Thymus (tissue), 11 donors: ENCODE measurements at regions not wholly inside any gene's neighbourhood (a gene's known extent, or its start where the extent isn't known, plus 50 kb on each side); places are given as distances from the start of the nearest gene placed in this dataset.

Source experiments
- DNase-seq, 9 donors: peaks; one replicate each; pipeline ENCODE4 v3.0.0-alpha.2; 2013; ENCODE audit warnings: low spot score in 9 of 9, low read depth in 6 of 9, missing footprints in 1 of 9
- H3K27ac ChIP-seq, 2 donors: one replicate each; pipeline ENCODE4 v1.5.1; 2013; ENCODE audit warnings: control low read depth in 1 of 2, low read depth in 1 of 2, low read length in 1 of 2, mild to moderate bottlenecking in 1 of 2, moderate library complexity in 1 of 2
- H3K27me3 ChIP-seq, 2 donors: one replicate each; pipeline ENCODE4 v1.5.1; 2013; ENCODE audit warnings: low read length in 1 of 2; ENCODE audit not compliant: control insufficient read depth in 2 of 2, insufficient read depth in 1 of 2
- H3K36me3 ChIP-seq, 2 donors: one replicate each; pipeline ENCODE4 v1.5.1; 2013; ENCODE audit warnings: low read length in 1 of 2, mild to moderate bottlenecking in 1 of 2, moderate library complexity in 1 of 2; ENCODE audit not compliant: control insufficient read depth in 2 of 2, insufficient read depth in 2 of 2
- H3K4me1 ChIP-seq, 2 donors: one replicate each; pipeline ENCODE4 v1.5.1; 2013; ENCODE audit warnings: low read length in 2 of 2; ENCODE audit not compliant: control insufficient read depth in 2 of 2, insufficient read depth in 2 of 2
- H3K4me3 ChIP-seq, 2 donors: one replicate each; pipeline ENCODE4 v1.5.1; 2013; ENCODE audit warnings: low read length in 2 of 2, control low read depth in 1 of 2, mild to moderate bottlenecking in 1 of 2
- H3K9me3 ChIP-seq, 2 donors: one replicate each; pipeline ENCODE4 v1.5.1; 2013; ENCODE audit warnings: low read length in 1 of 2, mild to moderate bottlenecking in 1 of 2; ENCODE audit not compliant: control insufficient read depth in 2 of 2, insufficient read depth in 1 of 2
- WGBS: extraction: QIAGEN DNeasy Blood & Tissue Kit; methylation state at CpG from one replicate; pipeline ENCODE4 v1.1.7; 2013; 5-methylcytosine and 5-hydroxymethylcytosine counted together
- donor health status: healthy.

DNA sequence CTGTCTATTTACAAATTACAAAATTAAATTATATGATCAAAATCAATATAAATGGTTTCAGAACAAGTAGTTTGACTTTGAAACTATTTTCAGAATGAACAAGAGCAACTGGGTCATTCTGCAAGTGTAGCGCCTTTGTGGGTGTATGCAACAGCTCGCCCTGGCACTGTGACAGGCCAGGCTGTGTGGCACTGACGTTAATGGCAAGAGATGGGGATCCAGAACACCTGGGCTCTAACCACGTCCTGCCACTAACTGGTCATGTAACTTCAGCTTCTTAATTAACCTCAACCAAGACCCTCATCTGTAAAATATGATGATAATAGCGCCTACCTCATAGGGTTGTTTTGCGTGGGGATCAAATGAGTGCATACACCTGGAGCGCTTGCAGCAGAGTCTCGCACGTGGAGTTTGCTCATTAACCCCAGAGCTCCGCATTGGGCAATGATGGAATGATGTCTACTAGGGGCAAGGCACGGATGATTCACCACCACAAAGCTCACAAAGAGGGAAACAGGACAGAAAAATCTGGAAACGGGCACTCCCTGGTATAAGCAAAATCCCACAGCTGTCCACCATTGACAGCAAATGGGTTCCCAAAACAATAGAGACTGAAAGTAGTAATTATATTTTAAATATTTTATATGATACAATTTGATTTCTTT, 639.4 kb downstream of the SEMA5A start:
- Histone ChIP-seq H3K27ac (no peak overlapping the region), H3K9me3 (peaks cover 0 to 4% of the 10 kb centered on the region in 2 donors), H3K4me1 (no peaks in the 10 kb centered on the region), H3K36me3 (no peaks in the 10 kb centered on the region), H3K27me3 (no peaks in the 10 kb centered on the region), H3K4me3 (no peak overlapping the region)
- no peak for DNase-seq
- 85% methylated on average over 12 of the region's 12 CpGs for WGBS

DNA sequence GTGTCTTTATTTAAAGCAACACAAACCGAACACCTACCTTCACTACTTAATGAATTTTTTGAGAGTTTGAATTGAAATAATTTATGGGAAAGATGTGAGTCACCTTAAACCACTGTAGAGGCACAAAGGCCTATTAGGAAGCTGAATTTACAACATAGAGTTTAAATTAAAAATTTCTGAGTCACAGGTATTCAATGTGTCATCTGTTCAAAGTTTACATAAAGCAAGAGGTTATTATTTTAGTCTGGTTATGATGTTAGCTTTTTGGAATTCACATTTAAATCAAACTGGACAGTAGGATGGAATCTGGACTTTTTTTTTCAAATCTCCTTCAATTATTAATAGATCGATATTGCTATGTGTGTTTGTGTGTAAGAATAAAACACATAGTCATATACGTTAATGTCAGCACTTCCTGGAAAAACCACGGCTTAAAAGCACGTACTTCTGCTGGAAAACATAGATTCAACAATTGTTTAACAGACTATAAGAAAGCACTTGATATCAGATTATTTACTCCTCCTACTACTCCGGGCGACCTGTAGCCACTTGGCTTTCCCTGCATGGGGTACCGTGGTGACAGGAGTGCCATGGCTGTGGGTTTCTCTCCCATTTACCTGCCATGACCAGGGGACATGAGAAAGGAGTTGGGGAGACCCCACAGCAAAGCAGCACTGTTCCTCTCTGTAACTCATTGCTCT, 638.6 kb downstream of the SEMA5A start:
- H3K9me3 ChIP-seq, result peaks cover 0 to 4% of the 10 kb centered on the region in 2 donors
- no peaks in the 10 kb centered on the region for H3K27me3 ChIP-seq
- 66% methylated on average over 8 of the region's 8 CpGs for WGBS
- no peaks in the 10 kb centered on the region for H3K4me1 ChIP-seq
- H3K36me3 ChIP-seq, result no peaks in the 10 kb centered on the region
- DNase-seq, result no peak
- no peak overlapping the region for H3K4me3 ChIP-seq
- H3K27ac ChIP-seq, result no peak overlapping the region

DNA sequence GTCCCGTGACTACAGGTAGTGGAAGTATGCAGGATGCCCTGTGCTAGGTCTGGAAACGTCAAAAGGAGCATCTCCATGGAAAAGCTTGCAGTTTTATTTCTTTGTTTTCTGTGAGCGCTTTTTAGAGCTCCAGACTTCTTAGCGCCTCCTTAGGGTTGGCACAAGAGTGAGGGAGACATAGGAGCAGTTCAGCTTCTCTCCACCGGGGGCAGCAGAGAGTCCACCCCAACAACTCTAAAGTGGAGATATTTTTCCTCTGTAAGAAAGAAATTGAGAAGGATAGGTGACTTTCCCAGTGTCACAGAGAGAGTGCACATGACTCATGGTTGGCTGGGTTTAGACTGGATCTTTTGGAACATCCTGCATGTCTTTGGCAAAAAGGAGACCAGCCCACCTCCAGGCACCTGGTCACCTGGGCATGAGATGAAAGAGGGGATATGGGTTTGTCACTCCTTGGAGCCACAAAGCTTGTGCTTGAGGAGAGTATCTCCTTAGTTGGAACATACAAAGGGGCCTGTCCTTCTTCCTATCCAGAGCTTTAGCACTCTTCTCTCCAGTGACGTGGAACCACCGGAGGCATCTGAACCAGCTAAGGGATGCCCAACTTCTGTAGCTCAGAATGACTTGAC, 637.7 kb downstream of the SEMA5A start:
- no peaks in the 10 kb centered on the region for H3K4me1 ChIP-seq
- peaks cover 0 to 4% of the 10 kb centered on the region in 2 donors for H3K9me3 ChIP-seq
- 59% methylated on average over 7 of the region's 7 CpGs for WGBS
- H3K27me3 ChIP-seq, result no peaks in the 10 kb centered on the region
- no peak overlapping the region for H3K4me3 ChIP-seq
- DNase-seq, result peak in 3 of 9 donors; percentile 5 to 13 (median 12)
- no peak overlapping the region for H3K27ac ChIP-seq
- no peaks in the 10 kb centered on the region for H3K36me3 ChIP-seq

DNA sequence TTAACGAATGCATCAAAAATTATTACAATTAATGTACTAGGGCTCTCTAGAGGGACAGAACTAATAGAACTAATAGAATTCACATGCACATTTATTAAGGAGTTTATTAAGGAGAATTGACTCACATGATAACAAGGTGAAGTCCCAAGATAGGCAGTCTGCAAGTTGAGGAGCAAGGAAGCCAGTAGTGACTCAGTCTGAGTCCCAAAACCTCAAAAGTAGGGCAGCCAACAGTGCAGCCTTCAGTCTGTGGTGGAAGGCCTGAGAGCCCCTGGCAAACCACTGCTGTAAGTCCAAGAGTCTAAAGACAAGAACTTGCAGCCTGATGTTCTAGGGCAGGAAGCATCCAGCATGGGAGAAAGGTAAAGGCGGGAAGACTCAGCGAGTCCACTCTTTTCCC, 633.8 kb downstream of the SEMA5A start:
- DNase-seq, result no peak
- Histone ChIP-seq H3K27me3 (no peaks in the 10 kb centered on the region), H3K36me3 (no peaks in the 10 kb centered on the region), H3K4me1 (no peaks in the 10 kb centered on the region), H3K9me3 (no peaks in the 10 kb centered on the region), H3K27ac (no peak overlapping the region), H3K4me3 (no peak overlapping the region)
- 97% methylated on average over 3 of the region's 3 CpGs for WGBS

DNA sequence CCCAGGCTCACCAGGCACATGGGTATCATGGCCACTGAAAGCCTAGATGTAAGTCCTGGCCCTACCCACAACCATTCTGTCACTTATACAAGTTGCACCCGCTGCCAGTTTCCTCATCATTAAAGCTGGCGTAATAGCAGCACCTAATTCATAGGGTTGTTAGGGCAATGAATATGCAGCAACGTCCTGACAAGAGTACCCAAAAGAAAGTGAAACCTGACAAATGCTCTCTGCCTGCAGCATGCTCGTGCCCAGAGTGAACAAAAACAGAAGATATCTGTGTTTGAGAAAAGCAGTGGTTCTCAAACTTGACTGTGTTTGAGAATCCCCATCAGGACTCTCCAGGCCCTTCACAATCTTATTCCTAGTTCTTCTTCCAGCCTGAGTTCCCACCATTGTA, 632.4 kb downstream of the SEMA5A start:
- no peaks in the 10 kb centered on the region for H3K36me3 ChIP-seq
- WGBS, result 85% methylated on average over 4 of the region's 4 CpGs
- DNase-seq, result no peak
- H3K9me3 ChIP-seq, result no peaks in the 10 kb centered on the region
- H3K27me3 ChIP-seq, result no peaks in the 10 kb centered on the region
- no peak overlapping the region for H3K4me3 ChIP-seq
- H3K27ac ChIP-seq, result no peak overlapping the region
- H3K4me1 ChIP-seq, result no peaks in the 10 kb centered on the region

DNA sequence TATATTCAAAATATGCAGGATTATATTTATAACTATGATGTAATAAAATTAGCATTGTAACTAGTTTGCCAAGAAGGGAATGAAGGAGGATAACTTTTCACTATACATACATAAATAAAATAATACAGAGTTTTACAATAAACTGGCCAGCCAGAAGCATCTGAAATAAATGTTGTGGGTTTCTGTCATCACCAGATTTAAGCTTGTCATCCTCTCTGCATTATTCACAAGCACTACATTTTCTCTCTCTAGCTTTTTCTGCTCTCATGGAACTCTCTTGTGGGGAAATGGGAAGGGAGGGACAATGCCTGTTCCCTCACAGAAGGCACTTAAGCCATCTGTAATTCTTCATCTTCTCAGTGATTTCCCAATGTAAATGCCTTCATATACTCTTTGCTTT, 626.8 kb downstream of the SEMA5A start:
- no peak overlapping the region for H3K27ac ChIP-seq
- H3K4me1 ChIP-seq, result no peaks in the 10 kb centered on the region
- no peaks in the 10 kb centered on the region for H3K9me3 ChIP-seq
- DNase-seq, result no peak
- H3K4me3 ChIP-seq, result no peak overlapping the region
- H3K27me3 ChIP-seq, result no peaks in the 10 kb centered on the region
- no peaks in the 10 kb centered on the region for H3K36me3 ChIP-seq

DNA sequence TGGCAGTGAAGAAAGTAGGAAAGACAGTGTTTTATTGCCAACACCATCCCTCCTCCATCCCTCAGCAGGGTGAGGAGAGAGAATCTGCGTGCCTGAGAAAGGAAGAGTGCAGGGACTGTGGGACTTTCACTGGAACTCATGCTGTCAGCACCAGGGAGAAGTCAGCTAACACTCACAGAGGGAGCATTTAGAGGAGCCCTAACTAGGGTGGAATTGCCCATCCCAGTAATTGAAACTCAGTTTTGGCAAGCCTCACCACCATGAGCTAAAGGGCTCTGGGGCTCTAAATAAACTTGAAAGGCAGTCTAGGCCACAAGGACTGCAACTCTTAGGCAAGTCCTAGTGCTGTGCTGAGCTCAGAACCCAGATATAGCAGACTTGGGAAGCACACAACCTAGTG, 622.3 kb downstream of the SEMA5A start:
- H3K4me1 ChIP-seq, result no peaks in the 10 kb centered on the region
- DNase-seq, result no peak
- WGBS, result 71% methylated on average over 1 of the region's 1 CpG
- H3K27ac ChIP-seq, result no peak overlapping the region
- H3K4me3 ChIP-seq, result no peak overlapping the region
- H3K36me3 ChIP-seq, result no peaks in the 10 kb centered on the region
- no peaks in the 10 kb centered on the region for H3K9me3 ChIP-seq
- no peaks in the 10 kb centered on the region for H3K27me3 ChIP-seq

DNA sequence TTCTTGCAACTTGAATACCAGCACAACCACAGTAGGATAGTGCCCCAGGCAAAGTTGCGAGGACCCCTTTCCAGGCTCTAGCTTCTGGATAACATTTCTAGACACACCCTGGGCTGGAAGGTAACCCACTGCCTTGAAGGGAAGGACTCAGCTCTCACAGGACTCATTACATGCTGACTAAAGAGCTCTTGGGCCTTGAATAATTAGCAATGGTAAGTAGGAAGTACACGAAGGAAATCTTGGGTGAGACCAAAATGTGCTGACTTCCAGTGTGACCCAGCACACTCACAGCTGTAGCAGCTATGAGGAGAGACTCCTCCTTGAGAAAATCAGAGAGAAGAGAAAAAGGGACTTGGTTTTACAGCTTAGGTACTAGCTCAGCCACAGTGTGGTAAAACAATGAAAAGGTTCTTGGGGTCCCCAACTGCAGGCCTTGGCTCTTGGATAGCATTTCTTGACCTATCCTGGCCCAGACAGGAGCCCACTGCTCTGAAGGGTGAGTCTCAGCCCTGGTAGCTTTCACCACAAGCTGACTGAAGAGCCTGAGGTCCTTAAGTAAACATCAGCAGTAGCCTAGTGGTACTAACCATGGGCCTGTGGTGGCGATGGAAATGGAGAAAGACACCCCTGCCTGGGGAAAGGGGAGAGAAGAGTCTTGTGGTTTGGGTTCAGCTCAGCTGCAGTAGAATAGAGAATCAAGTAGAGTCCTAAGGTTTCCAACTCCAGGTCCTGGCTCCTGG, 621.7 kb downstream of the SEMA5A start:
- H3K27me3 ChIP-seq, result no peaks in the 10 kb centered on the region
- WGBS, result 90% methylated on average over 3 of the region's 3 CpGs
- H3K4me3 ChIP-seq, result no peak overlapping the region
- no peaks in the 10 kb centered on the region for H3K36me3 ChIP-seq
- H3K9me3 ChIP-seq, result no peaks in the 10 kb centered on the region
- H3K4me1 ChIP-seq, result no peaks in the 10 kb centered on the region
- H3K27ac ChIP-seq, result no peak overlapping the region
- DNase-seq, result no peak

DNA sequence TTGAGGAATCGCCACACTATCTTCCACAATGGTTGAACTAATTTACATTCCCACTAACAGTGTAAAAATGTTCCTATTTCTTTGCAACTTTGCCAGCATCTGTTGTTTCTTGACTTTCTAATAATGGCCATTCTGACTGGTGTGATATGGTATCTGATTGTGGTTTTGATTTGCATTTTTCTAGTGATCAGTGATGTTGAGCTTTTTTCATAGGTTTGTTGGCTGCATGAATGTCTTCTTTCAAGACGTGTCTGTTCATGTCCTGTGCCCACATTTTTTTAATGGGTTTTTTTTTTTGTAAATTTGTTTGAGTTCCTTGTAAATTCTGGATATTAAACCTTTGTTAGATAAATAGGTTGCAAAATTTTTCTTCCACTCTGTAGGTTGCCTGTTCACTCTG, 615.9 kb downstream of the SEMA5A start:
- H3K4me1 ChIP-seq, result no peaks in the 10 kb centered on the region
- H3K36me3 ChIP-seq, result no peaks in the 10 kb centered on the region
- H3K4me3 ChIP-seq, result no peak overlapping the region
- no peaks in the 10 kb centered on the region for H3K27me3 ChIP-seq
- DNase-seq, result no peak
- H3K9me3 ChIP-seq, result no peaks in the 10 kb centered on the region
- 91% methylated on average over 2 of the region's 2 CpGs for WGBS
- H3K27ac ChIP-seq, result no peak overlapping the region
